SHP77 (cell line): ENCODE measurements at regions not wholly inside any gene's neighbourhood (a gene's known extent, or its start where the extent isn't known, plus 50 kb on each side); places are given as distances from the start of the nearest gene placed in this dataset.
A peak's percentile ranks its signal among the peaks of the same experiment; 100 is the strongest.

Experiments used
- DNase-seq, 2 experiments: peaks; one replicate each; lab custom pipeline; 2025; lab: John Stamatoyannopoulos, UW

GRCh38 chr11:11789735-11790369 is 51.9 kb upstream of the USP47 start:
- DNase-seq = no peak

- DNase-seq = no peak
These were observed 53.6 kb upstream of the USP47 start for GRCh38 chr11:11788063-11788710.

DNA sequence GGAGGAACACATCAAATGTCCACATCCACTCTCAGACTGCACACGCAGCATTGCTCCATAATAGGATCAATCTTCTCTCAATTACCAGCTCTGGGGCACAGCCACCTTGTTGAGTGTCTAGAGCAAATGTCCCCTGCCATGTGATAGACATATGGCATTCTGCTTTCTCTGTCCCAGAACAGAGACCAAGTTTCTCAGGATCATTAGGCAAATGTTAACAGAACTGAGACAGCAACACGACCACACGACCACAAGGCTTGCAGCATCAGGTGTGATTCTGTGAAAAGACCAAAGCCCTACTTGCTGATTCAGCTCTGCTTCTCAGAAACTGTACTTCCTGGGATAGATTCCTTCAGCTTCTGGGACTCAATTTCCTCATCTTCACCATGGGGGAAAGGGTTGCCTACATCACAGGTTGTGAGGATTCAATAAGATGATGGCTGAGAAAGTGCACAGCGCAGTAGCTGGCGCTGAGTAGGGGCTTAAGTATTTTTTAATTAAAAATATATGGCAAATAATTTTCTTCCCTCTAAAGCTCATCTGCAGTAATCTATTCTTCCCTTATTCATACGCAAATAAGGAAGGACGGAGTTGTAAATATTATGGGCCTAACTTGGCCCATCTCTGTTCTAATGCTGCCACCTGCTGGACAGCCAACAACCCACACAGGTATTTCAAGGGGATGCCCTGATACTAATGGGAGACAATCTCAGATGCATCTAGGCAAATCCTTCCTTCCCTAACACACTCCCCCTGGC is 54.3 kb upstream of the USP47 start:
- DNase-seq = peak; percentile 18 to 22

- DNase-seq = no peak
These were observed 55.0 kb upstream of the USP47 start for GRCh38 chr11:11786771-11787170.

DNA sequence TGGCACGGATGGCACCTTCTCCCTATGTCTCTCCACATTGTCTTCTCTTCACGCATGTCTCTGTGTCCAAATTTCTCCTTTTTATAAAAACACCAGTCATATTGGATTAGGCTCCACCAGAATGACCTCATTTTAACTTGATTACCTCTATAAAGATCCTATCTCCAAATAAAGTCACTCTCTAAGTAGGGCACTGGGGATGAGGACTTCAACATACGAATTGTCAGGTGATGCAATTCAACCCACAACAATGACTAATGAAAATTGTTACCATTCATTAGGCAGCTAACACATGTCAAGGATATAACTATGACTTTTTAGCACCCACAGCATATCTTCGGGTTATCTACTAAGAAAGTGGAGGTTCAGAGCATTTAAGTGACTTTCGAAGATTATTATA is 55.5 kb upstream of the USP47 start:
- no peak for DNase-seq

DNA sequence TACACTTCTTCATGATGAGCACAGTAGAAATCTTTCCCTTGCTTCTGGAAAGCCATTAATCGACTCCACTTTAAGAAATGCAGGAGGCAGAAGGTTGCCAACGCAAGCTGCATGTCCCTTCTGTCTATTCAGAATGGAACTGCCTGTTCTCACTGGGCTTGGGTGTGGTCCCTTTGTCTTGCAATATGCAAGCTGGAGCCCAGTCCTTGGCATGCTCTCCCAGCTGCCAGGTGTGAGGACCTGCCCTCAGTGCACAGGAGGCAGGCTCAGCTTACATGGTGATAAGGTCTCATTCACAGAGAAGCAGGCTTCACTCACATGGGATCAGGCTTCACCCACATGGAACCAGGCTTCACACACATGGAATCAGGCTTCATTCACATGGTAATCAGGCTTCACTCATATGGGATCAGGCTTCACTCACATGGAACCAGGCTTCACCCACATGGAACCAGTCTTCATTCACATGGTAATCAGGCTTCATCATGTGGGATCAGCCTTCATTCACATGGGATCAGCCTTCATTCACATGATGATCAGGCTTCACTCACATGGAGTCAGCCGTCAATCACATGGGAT is 59.2 kb upstream of the USP47 start:
- DNase-seq = peak; percentile 23 to 31

DNA sequence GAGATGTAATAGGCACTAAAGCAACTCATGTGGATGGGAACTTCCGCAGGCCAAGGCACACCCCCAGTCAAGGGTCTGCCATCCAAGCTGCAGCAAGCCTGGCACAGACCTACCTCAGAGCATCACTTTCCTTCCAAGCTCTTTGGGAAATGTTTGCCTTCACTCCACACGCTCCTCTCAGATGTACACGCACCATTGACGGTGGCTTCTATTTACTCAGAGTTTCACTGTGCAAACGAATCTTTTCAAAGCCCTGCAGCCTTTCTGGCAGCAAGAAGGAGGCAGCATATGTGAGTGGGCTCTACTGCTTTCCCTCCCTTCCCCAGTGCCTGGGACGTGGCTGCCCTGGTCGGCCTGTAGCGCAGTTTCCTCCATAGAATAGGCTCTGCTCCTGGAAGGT is 60.9 kb upstream of the USP47 start:
- peak; percentile 8 to 24 for DNase-seq

DNA sequence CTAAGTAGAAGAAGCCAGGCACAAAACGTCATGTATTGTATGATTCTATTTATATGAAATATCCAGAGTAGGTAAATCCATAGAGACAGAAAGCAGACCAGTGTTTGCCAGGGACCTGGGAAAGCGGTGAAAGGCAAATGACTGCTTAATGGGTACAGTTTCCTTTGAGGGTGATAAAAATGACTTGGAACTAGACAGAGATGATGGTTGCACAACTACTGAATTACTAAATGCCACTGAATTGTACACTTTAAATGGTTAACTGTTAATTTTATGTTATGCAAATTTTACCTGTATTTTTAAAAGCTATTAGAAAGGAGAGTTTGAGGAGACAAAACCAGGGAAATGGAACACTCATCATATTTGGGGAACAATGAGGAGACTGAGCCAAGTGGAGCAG is 61.8 kb upstream of the USP47 start:
- no peak for DNase-seq

GRCh38 chr11:11777897-11778296 is 63.9 kb upstream of the USP47 start:
- DNase-seq = no peak

DNA sequence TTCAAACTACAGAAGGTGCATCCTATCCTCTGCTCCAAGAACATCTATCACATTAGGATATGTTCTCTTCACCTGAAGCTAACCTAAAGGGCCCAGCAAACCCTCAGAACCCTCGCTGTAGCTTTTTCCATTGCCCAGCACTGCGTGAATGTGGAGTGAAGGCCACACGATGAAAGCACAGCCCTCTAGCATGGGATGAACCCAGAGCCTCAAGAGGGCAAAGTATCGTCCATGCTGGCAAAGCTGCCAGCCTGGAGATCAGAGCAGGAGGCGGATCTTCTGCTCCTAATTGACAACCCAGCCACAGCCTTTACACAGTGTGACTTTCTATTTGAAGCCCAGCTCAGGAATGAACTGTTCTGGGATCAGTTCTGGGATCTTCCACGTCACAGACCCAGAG is 65.1 kb upstream of the USP47 start:
- no peak for DNase-seq

GRCh38 chr11:11774928-11775327 is 66.8 kb upstream of the USP47 start:
- no peak for DNase-seq

- no peak for DNase-seq
These were observed 68.8 kb upstream of the USP47 start for GRCh38 chr11:11772865-11773515.

- DNase-seq = no peak
These were observed 70.8 kb upstream of the USP47 start for GRCh38 chr11:11770921-11771486.

GRCh38 chr11:11770296-11770695 is 71.5 kb upstream of the USP47 start:
- DNase-seq = no peak

- no peak for DNase-seq
These were observed 72.0 kb upstream of the USP47 start for GRCh38 chr11:11769782-11770181.

DNA sequence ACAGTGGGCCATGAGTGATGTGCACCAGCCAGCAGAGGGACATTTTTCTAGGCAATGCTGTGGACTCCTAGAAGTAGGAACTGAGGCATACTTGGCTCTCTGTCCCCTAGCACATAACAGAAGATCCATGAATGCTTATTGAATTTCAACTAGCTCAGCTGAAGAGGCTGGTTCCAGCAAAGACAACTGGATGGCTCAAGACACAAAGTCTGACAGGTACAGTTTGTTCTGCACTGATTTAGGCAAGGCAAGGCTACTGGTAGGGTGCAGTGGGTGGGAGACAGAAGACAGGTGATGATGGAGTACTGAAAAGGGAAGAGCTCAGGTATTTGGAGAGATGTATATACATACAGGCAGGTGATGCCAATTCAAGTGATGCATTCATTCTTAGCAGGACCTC is 72.4 kb upstream of the USP47 start:
- no peak for DNase-seq

DNA sequence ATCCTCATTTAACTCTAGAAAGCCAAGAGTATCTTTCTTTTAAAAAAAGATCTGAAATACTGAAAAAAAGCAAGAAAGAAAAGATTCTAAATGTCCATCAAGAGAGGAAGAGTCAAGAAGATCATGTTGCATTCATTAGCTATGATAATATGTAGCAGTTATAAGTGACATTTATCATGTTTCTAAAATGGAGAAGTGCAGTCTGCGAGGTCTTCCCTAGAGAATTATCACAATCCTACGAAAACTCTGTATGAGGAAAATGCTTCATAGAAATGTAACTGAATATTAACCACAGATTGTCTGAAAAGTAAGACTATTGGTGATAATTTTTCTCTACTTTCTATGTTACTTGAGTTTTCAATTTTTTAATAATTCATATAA is 77.4 kb upstream of the USP47 start:
- no peak for DNase-seq

DNA sequence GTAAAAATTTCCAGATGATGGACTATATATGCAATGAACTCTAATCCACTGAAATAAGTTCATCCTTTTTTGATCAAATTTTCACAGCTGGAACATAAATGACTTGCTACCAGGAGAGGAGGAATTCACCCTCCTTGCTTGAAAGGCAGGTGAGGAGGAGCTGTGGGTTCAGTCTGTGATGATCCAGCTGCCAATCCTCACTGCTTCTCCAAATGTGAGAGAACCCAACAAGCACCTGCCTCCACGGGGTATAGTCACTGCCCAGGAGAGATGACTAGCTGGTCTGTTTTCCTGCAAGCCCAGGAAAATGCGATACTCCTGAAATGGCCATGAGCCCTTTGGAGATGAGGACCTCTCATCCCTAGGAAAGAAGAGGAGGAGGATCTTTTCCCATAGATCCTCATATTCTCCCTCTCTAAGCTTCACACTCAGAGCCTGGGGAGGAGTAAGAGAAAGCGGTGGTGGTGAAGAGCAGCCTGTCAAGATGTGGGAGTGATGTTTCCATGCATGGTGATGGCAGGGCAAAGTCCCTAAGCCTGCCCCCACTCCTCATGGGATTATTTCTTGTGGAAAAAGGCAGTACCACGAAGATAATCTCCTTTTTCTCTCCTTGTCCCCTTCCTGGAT is 77.9 kb upstream of the USP47 start:
- no peak for DNase-seq

GRCh38 chr11:11760838-11761237 is 80.9 kb upstream of the USP47 start:
- no peak for DNase-seq

- no peak for DNase-seq
These were observed 83.1 kb upstream of the USP47 start for GRCh38 chr11:11758603-11759196.

- DNase-seq = no peak
These were observed 83.9 kb upstream of the USP47 start for GRCh38 chr11:11757909-11758308.
